A549 (cell line): ENCODE measurements at regions not wholly inside any gene's neighbourhood (a gene's known extent, or its start where the extent isn't known, plus 50 kb on each side); places are given as distances from the start of the nearest gene placed in this dataset.

Experiments
- ATAC-seq, 2 experiments: fragments of 200-7000 bp in 1 of 2; fragments of >200 bp in 1 of 2; cut with Nextera tagmentation in 1 of 2; cut with Tn5 transposase in 1 of 2; 3 replicates each; pipeline versions ENCODE4 v1.8.0 to v1.9.1; 2018 to 2020; ENCODE audit warnings: mild to moderate bottlenecking in 1 of 2, moderate library complexity in 1 of 2
- CTCF ChIA-PET: fragments of 300-600 bp; sonication (Branson Sonifier 250); formaldehyde crosslinking; extraction: SDS; loops from one replicate; lab custom pipeline; 2021; ENCODE audit warnings: antibody characterized with exemption, inconsistent platforms; lab: Yijun Ruan, JAX
- POLR2A ChIA-PET: fragments of 350-600 bp; formaldehyde crosslinking; extraction: SDS; loops from one replicate; lab custom pipeline; 2021; ENCODE audit warnings: antibody characterized with exemption, inconsistent platforms; lab: Yijun Ruan, JAX
- DNase-seq, 2 experiments: peaks; one replicate each; pipeline versions ENCODE4 v3.0.0 to v3.0.0-alpha.2; 2011 to 2016; ENCODE audit warnings: low read depth in 1 of 2, low spot score in 1 of 2
- FAIRE-seq: peaks from 2 replicates; lab custom pipeline; 2011; peaks lifted over from hg19 to GRCh38; lab: Jason Lieb, UNC
- H3K27ac ChIP-seq, 2 experiments: fragments of >200 bp; sonication (Bioruptor Twin); formaldehyde crosslinking; 3 replicates each; pipeline ENCODE4 v1.5.1; 2016 to 2017
- H3K4me1 ChIP-seq: fragments of >200 bp; sonication (Bioruptor Twin); formaldehyde crosslinking; 3 replicates; pipeline ENCODE4 v1.6.1; 2016
- H3K4me2 ChIP-seq: fragments of >200 bp; sonication (Bioruptor Twin); formaldehyde crosslinking; 3 replicates; pipeline ENCODE4 v1.6.1; 2016
- H3K4me3 ChIP-seq: fragments of >200 bp; sonication (Bioruptor Twin); formaldehyde crosslinking; 3 replicates; pipeline ENCODE4 v1.5.1; 2016
- H3K9me3 ChIP-seq: fragments of >200 bp; sonication (Bioruptor Twin); formaldehyde crosslinking; 3 replicates; pipeline ENCODE4 v1.6.1; 2016
- EHMT2 ChIP-seq: fragments of 200-600 bp; sonication (generic); IDR thresholded peaks from 2 replicates; pipeline ENCODE4 v1.6.1; 2016; ENCODE audit warnings: antibody characterized with exemption, low read depth, mild to moderate bottlenecking, moderate library complexity
- EP300 ChIP-seq, 2 experiments: fragments of >200 bp; sonication (Bioruptor Twin); formaldehyde crosslinking; IDR thresholded peaks; 2 replicates in 1 of 2; 3 replicates in 1 of 2; pipeline ENCODE4 v1.6.1; 2016 to 2017
- FOSL2 ChIP-seq, 2 experiments: fragments of 450-650 bp in 1 of 2; fragments of >200 bp in 1 of 2; sonication (Bioruptor Twin) in 1 of 2; formaldehyde crosslinking; IDR thresholded peaks; 2 replicates each; pipeline versions ENCODE4 v1.5.0 to v1.6.1; 2016 to 2020; ENCODE audit warnings: mild to moderate bottlenecking in 1 of 2, moderate library complexity in 1 of 2
- HDAC2 ChIP-seq: fragments of 200-600 bp; sonication (generic); IDR thresholded peaks from 2 replicates; pipeline ENCODE4 v1.6.1; 2016
- HOXB5 ChIP-seq: fragments of 250-450 bp; sonication (Bioruptor Pico); IDR thresholded peaks from 2 replicates; pipeline ENCODE4 v1.5.0; 2020; ENCODE audit warnings: mild to moderate bottlenecking, moderate library complexity
- JUN ChIP-seq, 2 experiments: fragments of >200 bp; sonication (Bioruptor Twin); formaldehyde crosslinking; IDR thresholded peaks; 2 replicates in 1 of 2; 3 replicates in 1 of 2; pipeline ENCODE4 v1.6.1; 2016 to 2017
- JUNB ChIP-seq: fragments of >200 bp; sonication (Bioruptor Twin); formaldehyde crosslinking; IDR thresholded peaks from 2 replicates; pipeline ENCODE4 v1.6.1; 2016
- KDM1A ChIP-seq: fragments of 200-600 bp; sonication (generic); IDR thresholded peaks from 2 replicates; pipeline ENCODE4 v1.6.1; 2016; ENCODE audit warnings: low read depth, mild to moderate bottlenecking
- NFE2L2 ChIP-seq: fragments of 150-350 bp; conservative IDR thresholded peaks from 2 replicates; pipeline ENCODE4 v1.6.1; 2014; ENCODE audit warnings: low read length
- POLR2AphosphoS2 ChIP-seq: conservative IDR thresholded peaks from 2 replicates; pipeline ENCODE4 v1.6.1; 2012; ENCODE audit warnings: low read length, improper control_type of control experiment, inconsistent platforms
- RAD21 ChIP-seq, 2 experiments: fragments of >200 bp in 1 of 2; sonication (Bioruptor Twin) in 1 of 2; formaldehyde crosslinking in 1 of 2; IDR thresholded peaks in 1 of 2; conservative IDR thresholded peaks in 1 of 2; 2 replicates in 1 of 2; 3 replicates in 1 of 2; pipeline ENCODE4 v1.6.1; 2012 to 2018; ENCODE audit warnings: inconsistent platforms in 1 of 2
- RCOR1 ChIP-seq: fragments of 150-350 bp; IDR thresholded peaks from 2 replicates; pipeline ENCODE4 v1.6.1; 2014; ENCODE audit warnings: antibody characterized with exemption, low read length, low read depth
- RFX5 ChIP-seq: fragments of 450-650 bp; IDR thresholded peaks from 2 replicates; pipeline ENCODE4 v1.7.1; 2014; ENCODE audit warnings: antibody characterized with exemption, mild to moderate bottlenecking, moderate library complexity
- SREBF2 ChIP-seq: fragments of 450-650 bp; IDR thresholded peaks from 2 replicates; pipeline ENCODE4 v1.6.1; 2014; ENCODE audit warnings: mild to moderate bottlenecking, moderate library complexity
- WGBS: methylation state at CpG from one replicate; pipeline ENCODE4 v1.1.6; 2017; ENCODE audit errors: missing lambda C conversion rate; 5-methylcytosine and 5-hydroxymethylcytosine counted together
- TF ChIP-seq, protein P1 (sequence below): fragments of 450-650 bp; IDR thresholded peaks from 2 replicates; pipeline ENCODE4 v1.6.1; 2014; ENCODE audit warnings: antibody characterized with exemption
- TF ChIP-seq, protein P2 (sequence below): fragments of 250-450 bp; sonication (Bioruptor Pico); IDR thresholded peaks from 2 replicates; pipeline ENCODE4 v1.5.0; 2021; ENCODE audit warnings: mild to moderate bottlenecking, moderate library complexity, borderline replicate concordance
- TF ChIP-seq, protein P3 (sequence below): fragments of >200 bp; sonication (Bioruptor Twin); formaldehyde crosslinking; IDR thresholded peaks from 3 replicates; pipeline ENCODE4 v1.5.1; 2016

DNA sequence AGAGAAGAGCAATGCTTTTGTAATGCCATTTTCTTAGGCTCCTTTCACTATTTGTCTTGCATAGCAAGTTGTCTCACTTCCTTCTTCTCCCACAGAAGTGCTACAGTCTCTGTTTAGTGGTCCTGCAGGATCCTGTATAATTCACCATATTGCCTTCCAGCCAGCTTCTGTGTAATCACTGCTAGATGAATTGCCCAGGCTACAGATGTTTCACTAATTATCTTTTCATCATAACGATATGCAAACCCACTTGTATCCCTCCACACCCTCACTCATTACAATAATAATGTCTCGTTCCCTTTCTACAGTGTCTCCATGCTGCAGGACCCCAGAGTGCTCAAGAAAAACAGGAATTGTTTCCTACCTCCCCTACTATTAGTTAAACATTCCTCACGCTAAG is 402.9 kb downstream of the TBL1XR1 start (continued):
- TF ChIP-seq, protein P1, sequence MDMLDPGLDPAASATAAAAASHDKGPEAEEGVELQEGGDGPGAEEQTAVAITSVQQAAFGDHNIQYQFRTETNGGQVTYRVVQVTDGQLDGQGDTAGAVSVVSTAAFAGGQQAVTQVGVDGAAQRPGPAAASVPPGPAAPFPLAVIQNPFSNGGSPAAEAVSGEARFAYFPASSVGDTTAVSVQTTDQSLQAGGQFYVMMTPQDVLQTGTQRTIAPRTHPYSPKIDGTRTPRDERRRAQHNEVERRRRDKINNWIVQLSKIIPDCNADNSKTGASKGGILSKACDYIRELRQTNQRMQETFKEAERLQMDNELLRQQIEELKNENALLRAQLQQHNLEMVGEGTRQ = no peak
- TF ChIP-seq RCOR1 = no peak

DNA sequence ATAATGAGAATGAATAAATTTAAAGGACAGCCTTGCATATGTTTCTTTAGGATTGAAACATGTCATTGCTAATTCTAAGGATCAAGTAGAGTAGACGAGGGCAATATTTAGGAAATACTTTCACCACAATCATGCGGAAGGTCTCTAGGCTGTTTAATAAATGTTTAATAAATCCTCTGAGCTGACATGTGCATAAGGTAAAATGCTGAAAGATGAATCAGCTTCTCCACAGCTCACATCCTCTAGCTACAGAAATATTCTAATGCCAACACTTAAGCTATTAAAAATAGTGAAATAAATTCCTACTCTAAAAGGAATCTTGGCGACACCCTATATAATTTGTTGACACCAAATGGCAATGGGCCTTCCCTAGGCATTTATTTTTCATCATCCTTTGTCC is 407.3 kb downstream of the TBL1XR1 start:
- FAIRE-seq (no peak), DNase-seq (no peak), ATAC-seq (no peak)
- TF ChIP-seq NFE2L2 (no peak), KDM1A (no peak), EP300 (IDR thresholded peaks at IDR 0.05) (no peak), HDAC2 (no peak), EHMT2 (no peak)
- POLR2A ChIA-PET = no interaction called here
- WGBS = 54% methylated on average over 3 of the region's 3 CpGs
- Histone ChIP-seq H3K4me2 (no peak overlapping the region), H3K4me1 (no peaks in the 10 kb centered on the region), H3K4me3 (no peak overlapping the region), H3K27ac (no peak overlapping the region), H3K9me3 (no peaks in the 10 kb centered on the region)
- CTCF ChIA-PET = no interaction called here

DNA sequence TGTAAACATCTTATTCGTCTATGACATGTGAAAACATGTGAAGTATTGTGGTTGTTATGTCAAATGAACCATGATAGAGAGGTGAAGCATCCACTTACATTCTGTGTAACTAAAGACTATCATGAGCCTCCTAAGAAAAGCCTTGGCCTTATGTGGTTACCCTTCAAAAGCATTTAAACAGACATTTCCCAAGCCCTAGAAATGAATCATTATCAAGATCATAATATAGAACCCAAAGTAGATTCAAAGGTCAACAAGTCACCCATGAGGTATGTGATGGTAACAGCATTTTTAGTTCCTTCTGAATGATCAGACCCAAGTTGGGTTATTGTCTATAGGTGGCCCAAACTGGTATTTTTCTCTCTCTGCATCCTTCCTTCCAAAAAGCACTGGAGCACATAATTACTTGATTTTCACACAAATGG is 408.0 kb downstream of the TBL1XR1 start:
- DNase-seq = no peak
- no peaks in the 10 kb centered on the region for H3K4me1 ChIP-seq
- TF ChIP-seq RAD21 (conservative IDR thresholded peaks at IDR 0.05 in 1 of 2, IDR thresholded peaks at IDR 0.05 in 1 of 2) (no peak), POLR2AphosphoS2 (no peak)
- FAIRE-seq = no peak
- H3K4me2 ChIP-seq = no peak overlapping the region
- no peaks in the 10 kb centered on the region for H3K9me3 ChIP-seq
- H3K4me3 ChIP-seq = no peak overlapping the region
- ChIA-PET POLR2A (no interaction called here), CTCF (no interaction called here)
- no peak for ATAC-seq
- WGBS = 25% methylated on average over 1 of the region's 1 CpG
- no peak overlapping the region for H3K27ac ChIP-seq

DNA sequence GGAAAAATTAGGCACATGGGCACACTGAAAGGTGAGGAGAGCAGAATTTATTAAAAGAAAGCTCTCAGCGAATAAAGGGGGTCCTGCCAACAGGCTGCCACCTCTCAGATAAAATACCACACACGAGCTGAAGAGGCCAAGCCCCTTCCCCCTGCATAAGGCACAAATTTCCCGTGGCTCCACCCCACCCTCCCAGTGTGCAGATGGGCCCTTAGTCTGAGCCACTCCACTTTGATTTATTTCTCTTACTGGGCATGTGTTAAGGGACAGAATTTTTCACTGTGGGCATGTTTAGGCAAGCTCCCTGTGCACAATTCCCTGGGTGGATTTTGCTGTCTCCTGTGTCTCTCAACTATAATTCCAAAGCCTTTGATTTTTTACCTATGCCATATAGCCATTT is 409.8 kb downstream of the TBL1XR1 start:
- 7% methylated on average over 3 of the region's 3 CpGs for WGBS
- CTCF ChIA-PET = no interaction called here
- no peak for TF ChIP-seq HOXB5
- TF ChIP-seq RAD21 (conservative IDR thresholded peaks at IDR 0.05 in 1 of 2, IDR thresholded peaks at IDR 0.05 in 1 of 2) = no peak
- TF ChIP-seq JUNB = no peak
- no peak for TF ChIP-seq JUN (IDR thresholded peaks at IDR 0.05)
- no peak for TF ChIP-seq EP300 (IDR thresholded peaks at IDR 0.05)
- TF ChIP-seq, protein P2, sequence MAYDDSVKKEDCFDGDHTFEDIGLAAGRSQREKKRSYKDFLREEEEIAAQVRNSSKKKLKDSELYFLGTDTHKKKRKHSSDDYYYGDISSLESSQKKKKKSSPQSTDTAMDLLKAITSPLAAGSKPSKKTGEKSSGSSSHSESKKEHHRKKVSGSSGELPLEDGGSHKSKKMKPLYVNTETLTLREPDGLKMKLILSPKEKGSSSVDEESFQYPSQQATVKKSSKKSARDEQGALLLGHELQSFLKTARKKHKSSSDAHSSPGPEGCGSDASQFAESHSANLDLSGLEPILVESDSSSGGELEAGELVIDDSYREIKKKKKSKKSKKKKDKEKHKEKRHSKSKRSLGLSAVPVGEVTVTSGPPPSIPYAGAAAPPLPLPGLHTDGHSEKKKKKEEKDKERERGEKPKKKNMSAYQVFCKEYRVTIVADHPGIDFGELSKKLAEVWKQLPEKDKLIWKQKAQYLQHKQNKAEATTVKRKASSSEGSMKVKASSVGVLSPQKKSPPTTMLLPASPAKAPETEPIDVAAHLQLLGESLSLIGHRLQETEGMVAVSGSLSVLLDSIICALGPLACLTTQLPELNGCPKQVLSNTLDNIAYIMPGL (CRISPR knock-in tag) = no peak
- TF ChIP-seq RFX5 = no peak
- TF ChIP-seq FOSL2 (IDR thresholded peaks at IDR 0.05) = no peak
- TF ChIP-seq FOSL2 (CRISPR knock-in tag; IDR thresholded peaks at IDR 0.05) = no peak
- no peak for TF ChIP-seq SREBF2
- TF ChIP-seq, protein P3, sequence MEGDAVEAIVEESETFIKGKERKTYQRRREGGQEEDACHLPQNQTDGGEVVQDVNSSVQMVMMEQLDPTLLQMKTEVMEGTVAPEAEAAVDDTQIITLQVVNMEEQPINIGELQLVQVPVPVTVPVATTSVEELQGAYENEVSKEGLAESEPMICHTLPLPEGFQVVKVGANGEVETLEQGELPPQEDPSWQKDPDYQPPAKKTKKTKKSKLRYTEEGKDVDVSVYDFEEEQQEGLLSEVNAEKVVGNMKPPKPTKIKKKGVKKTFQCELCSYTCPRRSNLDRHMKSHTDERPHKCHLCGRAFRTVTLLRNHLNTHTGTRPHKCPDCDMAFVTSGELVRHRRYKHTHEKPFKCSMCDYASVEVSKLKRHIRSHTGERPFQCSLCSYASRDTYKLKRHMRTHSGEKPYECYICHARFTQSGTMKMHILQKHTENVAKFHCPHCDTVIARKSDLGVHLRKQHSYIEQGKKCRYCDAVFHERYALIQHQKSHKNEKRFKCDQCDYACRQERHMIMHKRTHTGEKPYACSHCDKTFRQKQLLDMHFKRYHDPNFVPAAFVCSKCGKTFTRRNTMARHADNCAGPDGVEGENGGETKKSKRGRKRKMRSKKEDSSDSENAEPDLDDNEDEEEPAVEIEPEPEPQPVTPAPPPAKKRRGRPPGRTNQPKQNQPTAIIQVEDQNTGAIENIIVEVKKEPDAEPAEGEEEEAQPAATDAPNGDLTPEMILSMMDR = no peak
- no peaks in the 10 kb centered on the region for H3K9me3 ChIP-seq
- H3K4me2 ChIP-seq = no peak overlapping the region
- no peak overlapping the region for H3K27ac ChIP-seq
- FAIRE-seq (no peak), DNase-seq (no peak), ATAC-seq (no peak)
- no peaks in the 10 kb centered on the region for H3K4me1 ChIP-seq
- no peak overlapping the region for H3K4me3 ChIP-seq
- POLR2A ChIA-PET = no interaction called here
